SK-N-SH (cell line): ENCODE measurements at regions not wholly inside any gene's neighbourhood (a gene's known extent, or its start where the extent isn't known, plus 50 kb on each side); places are given as distances from the start of the nearest gene placed in this dataset.

ENCODE experiments used
- CTCF ChIA-PET: fragments of 300-600, 350-600 bp; formaldehyde crosslinking; extraction: SDS; loops from one replicate; lab custom pipeline; 2021; lab: Yijun Ruan, JAX
- POLR2A ChIA-PET: fragments of 350-600 bp; sonication (Branson Sonifier 250); formaldehyde crosslinking; extraction: SDS; loops from one replicate; lab custom pipeline; 2020; ENCODE audit warnings: antibody characterized with exemption, inconsistent platforms; lab: Yijun Ruan, JAX
- DNase-seq: peaks from one replicate; pipeline ENCODE4 v3.0.0; 2012
- H2AFZ ChIP-seq: fragments of 200-600 bp; sonication (generic); 2 replicates; pipeline ENCODE4 v1.8.1; 2016; ENCODE audit warnings: antibody characterized with exemption, mild to moderate bottlenecking, low read depth
- H3F3A ChIP-seq: fragments of 200-600 bp; sonication (generic); replicated peaks from 2 replicates; pipeline ENCODE3; 2016; ENCODE audit warnings: antibody characterized with exemption, mild to moderate bottlenecking; ENCODE audit not compliant: insufficient read depth
- H3K27ac ChIP-seq, 2 experiments: fragments of 200-500 bp in 1 of 2; fragments of 200-600 bp in 1 of 2; sonication (Bioruptor generic) in 1 of 2; sonication (generic), shearing (Covaris generic) in 1 of 2; 2 replicates each; pipeline versions ENCODE4 v1.5.1 to v1.6.1; 2014 to 2016; ENCODE audit warnings: low read depth in 2 of 2, inconsistent platforms in 1 of 2, low read length in 1 of 2, mild to moderate bottlenecking in 1 of 2, mixed read lengths in 1 of 2
- H3K27me3 ChIP-seq: fragments of 200-600 bp; sonication (generic), shearing (Covaris generic); 2 replicates; pipeline ENCODE4 v1.6.1; 2016; ENCODE audit warnings: mixed run types; ENCODE audit not compliant: insufficient read depth
- H3K36me3 ChIP-seq, 2 experiments: fragments of 200-500 bp in 1 of 2; fragments of 200-600 bp in 1 of 2; sonication (Bioruptor generic) in 1 of 2; sonication (generic) in 1 of 2; replicated peaks in 1 of 2; 2 replicates each; pipeline versions ENCODE3 to v1.5.1; 2014 to 2016; ENCODE audit warnings: low read length in 1 of 2, mild to moderate bottlenecking in 1 of 2; ENCODE audit not compliant: insufficient read depth in 2 of 2, control insufficient read depth in 1 of 2
- H3K4me1 ChIP-seq, 2 experiments: fragments of 200-500 bp in 1 of 2; fragments of 200-600 bp in 1 of 2; sonication (Bioruptor generic) in 1 of 2; sonication (generic), shearing (Covaris generic) in 1 of 2; 2 replicates each; pipeline versions ENCODE4 v1.5.1 to v1.6.1; 2014 to 2016; ENCODE audit warnings: low read depth in 1 of 2, low read length in 1 of 2, mixed run types in 1 of 2; ENCODE audit not compliant: insufficient read depth in 2 of 2, control insufficient read depth in 1 of 2
- H3K4me2 ChIP-seq: fragments of 200-600 bp; sonication (generic), shearing (Covaris generic); 2 replicates; pipeline ENCODE4 v1.6.1; 2017; ENCODE audit warnings: mixed run types
- H3K4me3 ChIP-seq, 2 experiments: fragments of 200-500 bp in 1 of 2; fragments of 200-600 bp in 1 of 2; sonication (Bioruptor generic) in 1 of 2; sonication (generic), shearing (Covaris generic) in 1 of 2; 2 replicates each; pipeline versions ENCODE4 v1.5.1 to v1.8.1; 2014 to 2016; ENCODE audit warnings: low read depth in 2 of 2, inconsistent platforms in 1 of 2, low read length in 1 of 2, mild to moderate bottlenecking in 1 of 2, mixed read lengths in 1 of 2, moderate library complexity in 1 of 2
- H3K79me2 ChIP-seq: fragments of 200-600 bp; sonication (generic); 2 replicates; pipeline ENCODE4 v1.8.1; 2017; ENCODE audit warnings: mild to moderate bottlenecking; ENCODE audit not compliant: insufficient read depth
- H3K9ac ChIP-seq: fragments of 200-600 bp; sonication (generic); 2 replicates; pipeline ENCODE4 v1.6.1; 2017; ENCODE audit warnings: mixed run types
- H3K9me2 ChIP-seq: fragments of 200-600 bp; sonication (generic); 2 replicates; pipeline ENCODE4 v1.6.1; 2017; ENCODE audit warnings: mixed run types
- H3K9me3 ChIP-seq: fragments of 200-600 bp; sonication (generic); 2 replicates; pipeline ENCODE4 v1.6.1; 2017; ENCODE audit warnings: mixed run types, mild to moderate bottlenecking, moderate library complexity
- H4K20me1 ChIP-seq: fragments of 200-600 bp; sonication (generic); 2 replicates; pipeline ENCODE4 v1.6.1; 2017; ENCODE audit warnings: mild to moderate bottlenecking, mixed run types; ENCODE audit not compliant: insufficient read depth
- EZH2phosphoT487 ChIP-seq: fragments of 200-600 bp; sonication (generic); IDR thresholded peaks from 2 replicates; pipeline ENCODE4 v1.6.1; 2017; ENCODE audit warnings: low read depth, mixed run types, mild to moderate bottlenecking, antibody characterized with exemption, moderate library complexity, borderline replicate concordance
- FOSL2 ChIP-seq: IDR thresholded peaks from 2 replicates; pipeline ENCODE4 v1.4.0; 2012; ENCODE audit warnings: low read depth, mild to moderate bottlenecking, moderate library complexity, borderline replicate concordance
- FOXJ3 ChIP-seq: sonication (generic); formaldehyde crosslinking; IDR thresholded peaks from 2 replicates; pipeline ENCODE4 v1.5.1; 2020; ENCODE audit warnings: mild to moderate bottlenecking, missing genetic modification reagents
- GABPA ChIP-seq: IDR thresholded peaks from 2 replicates; pipeline ENCODE4 v1.4.0; 2012; ENCODE audit warnings: low read depth, mild to moderate bottlenecking
- MAX ChIP-seq: IDR thresholded peaks from 2 replicates; pipeline ENCODE4 v1.4.0; 2012; ENCODE audit warnings: low read depth
- NFIC ChIP-seq: IDR thresholded peaks from 2 replicates; pipeline ENCODE4 v1.4.0; 2012; ENCODE audit warnings: borderline replicate concordance
- NRF1 ChIP-seq: IDR thresholded peaks from 2 replicates; pipeline ENCODE4 v1.6.1; 2012; ENCODE audit warnings: low read depth, mild to moderate bottlenecking, low read length
- RFX5 ChIP-seq: IDR thresholded peaks from 2 replicates; pipeline ENCODE4 v1.6.1; 2012; ENCODE audit warnings: mild to moderate bottlenecking, improper control_type of control experiment, low read length
- RXRA ChIP-seq: IDR thresholded peaks from 2 replicates; pipeline ENCODE4 v1.4.0; 2012; ENCODE audit warnings: low read depth, mild to moderate bottlenecking, borderline replicate concordance
- SIN3A ChIP-seq: IDR thresholded peaks from 2 replicates; pipeline ENCODE4 v1.6.1; 2012; ENCODE audit warnings: low read depth, mild to moderate bottlenecking, low read length, moderate library complexity, borderline replicate concordance
- SMC3 ChIP-seq: IDR thresholded peaks from 2 replicates; pipeline ENCODE4 v1.6.1; 2012; ENCODE audit warnings: low read depth, low read length, improper control_type of control experiment
- TEAD4 ChIP-seq: IDR thresholded peaks from 2 replicates; pipeline ENCODE4 v1.4.0; 2012; ENCODE audit warnings: mild to moderate bottlenecking, borderline replicate concordance; ENCODE audit not compliant: insufficient read depth
- USF1 ChIP-seq: IDR thresholded peaks from 2 replicates; pipeline ENCODE4 v1.4.0; 2012; ENCODE audit warnings: low read depth, borderline replicate concordance
- YY1 ChIP-seq: IDR thresholded peaks from 2 replicates; pipeline ENCODE4 v1.4.0; 2012; ENCODE audit warnings: low read depth, mild to moderate bottlenecking
- ZBTB33 ChIP-seq: IDR thresholded peaks from 2 replicates; pipeline ENCODE4 v1.4.0; 2012; ENCODE audit warnings: low read depth, borderline replicate concordance
- WGBS: methylation state at CpG from one replicate; pipeline ENCODE4 v1.1.6; 2017; ENCODE audit warnings: low lambda C conversion rate; 5-methylcytosine and 5-hydroxymethylcytosine counted together
- TF ChIP-seq, protein P1 (sequence below): IDR thresholded peaks from 2 replicates; pipeline ENCODE4; 2012

- TF ChIP-seq TEAD4 (no peak), RXRA (no peak), GABPA (no peak), NFIC (no peak), MAX (no peak), NRF1 (no peak), RFX5 (no peak)
- TF ChIP-seq, protein P1, sequence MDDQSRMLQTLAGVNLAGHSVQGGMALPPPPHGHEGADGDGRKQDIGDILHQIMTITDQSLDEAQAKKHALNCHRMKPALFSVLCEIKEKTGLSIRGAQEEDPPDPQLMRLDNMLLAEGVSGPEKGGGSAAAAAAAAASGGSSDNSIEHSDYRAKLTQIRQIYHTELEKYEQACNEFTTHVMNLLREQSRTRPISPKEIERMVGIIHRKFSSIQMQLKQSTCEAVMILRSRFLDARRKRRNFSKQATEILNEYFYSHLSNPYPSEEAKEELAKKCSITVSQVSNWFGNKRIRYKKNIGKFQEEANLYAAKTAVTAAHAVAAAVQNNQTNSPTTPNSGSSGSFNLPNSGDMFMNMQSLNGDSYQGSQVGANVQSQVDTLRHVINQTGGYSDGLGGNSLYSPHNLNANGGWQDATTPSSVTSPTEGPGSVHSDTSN: no peak
- TF ChIP-seq, all 33 proteins: peak for 0
Observed at GRCh38 chr6:67285770-67286495, 1349.1 kb upstream of the ADGRB3 start (continued).

GRCh38 chr6:67277312-67277711 is 1357.8 kb upstream of the ADGRB3 start:
- no peaks in the 10 kb centered on the region for H3F3A ChIP-seq
- DNase-seq: no peak
- POLR2A ChIA-PET: no interaction called here
- CTCF ChIA-PET: no interaction called here
- H4K20me1 ChIP-seq: no peaks in the 10 kb centered on the region
- H2AFZ ChIP-seq: no peak overlapping the region
- no peak overlapping the region for H3K9ac ChIP-seq
- no peak overlapping the region for H3K4me2 ChIP-seq
- H3K27ac ChIP-seq: no peak overlapping the region
- no peak for TF ChIP-seq NFIC
- no peak for TF ChIP-seq USF1
- no peak for TF ChIP-seq YY1
- no peak for TF ChIP-seq SMC3
- TF ChIP-seq FOSL2: no peak
- TF ChIP-seq FOXJ3: no peak
- no peak for TF ChIP-seq EZH2phosphoT487
- no peak for TF ChIP-seq ZBTB33
- no peak for TF ChIP-seq RFX5
- TF ChIP-seq SIN3A: no peak
- TF ChIP-seq, protein P1: no peak
- H3K9me3 ChIP-seq: no peaks in the 10 kb centered on the region; the same call in 1 of the 2 replicates
- no peaks in the 10 kb centered on the region for H3K27me3 ChIP-seq
- H3K79me2 ChIP-seq: no peaks in the 10 kb centered on the region
- no peaks in the 10 kb centered on the region for H3K4me1 ChIP-seq
- H3K9me2 ChIP-seq: no peaks in the 10 kb centered on the region
- no peak overlapping the region for H3K4me3 ChIP-seq
- no peaks in the 10 kb centered on the region for H3K36me3 ChIP-seq
- WGBS: 49% methylated on average over 2 of the region's 2 CpGs
